ENCODE measurements at regions not wholly inside any gene's neighbourhood (a gene's known extent, or its start where the extent isn't known, plus 50 kb on each side); places are given as distances from the start of the nearest gene placed in this dataset.

DNA sequence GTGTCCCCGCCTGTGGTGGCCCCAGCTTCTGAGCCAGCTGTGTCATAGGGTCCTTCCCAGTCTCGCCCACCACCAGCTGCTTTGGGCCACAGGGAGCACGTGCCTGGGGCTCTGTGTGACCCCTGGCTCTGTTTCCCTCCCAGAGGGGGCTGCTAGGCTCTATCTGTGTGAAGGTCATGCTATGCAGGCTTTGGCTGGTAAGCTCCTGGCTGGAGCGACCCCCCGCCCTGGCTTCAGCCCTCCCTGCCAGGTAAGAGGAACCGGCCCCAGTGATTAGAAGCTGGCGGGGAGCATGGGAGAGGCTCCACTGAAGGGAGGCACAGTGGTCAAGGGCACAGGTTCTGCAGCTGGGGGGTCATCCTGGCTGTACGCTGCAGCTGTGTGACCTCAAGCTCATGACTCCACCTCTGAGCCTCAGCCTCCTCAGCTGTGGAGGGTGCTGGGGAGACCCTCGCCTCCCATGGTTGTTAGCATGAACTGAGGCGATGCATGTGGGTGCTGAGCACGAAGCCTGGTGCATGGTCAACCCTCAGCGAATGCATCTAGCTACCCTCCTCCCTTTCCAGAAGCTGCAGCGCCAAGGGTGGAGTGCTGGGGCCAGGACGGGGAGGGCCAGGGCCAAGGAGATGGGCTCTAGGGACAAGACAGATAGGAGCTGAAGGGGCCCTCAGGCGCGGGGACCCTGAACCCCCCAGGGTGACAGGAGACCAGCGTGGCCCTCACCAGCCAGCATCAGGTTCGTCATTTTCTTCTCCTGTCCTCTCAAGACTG lies 163.8 kb upstream of the MVB12B start:
- TF ChIP-seq, protein P1, sequence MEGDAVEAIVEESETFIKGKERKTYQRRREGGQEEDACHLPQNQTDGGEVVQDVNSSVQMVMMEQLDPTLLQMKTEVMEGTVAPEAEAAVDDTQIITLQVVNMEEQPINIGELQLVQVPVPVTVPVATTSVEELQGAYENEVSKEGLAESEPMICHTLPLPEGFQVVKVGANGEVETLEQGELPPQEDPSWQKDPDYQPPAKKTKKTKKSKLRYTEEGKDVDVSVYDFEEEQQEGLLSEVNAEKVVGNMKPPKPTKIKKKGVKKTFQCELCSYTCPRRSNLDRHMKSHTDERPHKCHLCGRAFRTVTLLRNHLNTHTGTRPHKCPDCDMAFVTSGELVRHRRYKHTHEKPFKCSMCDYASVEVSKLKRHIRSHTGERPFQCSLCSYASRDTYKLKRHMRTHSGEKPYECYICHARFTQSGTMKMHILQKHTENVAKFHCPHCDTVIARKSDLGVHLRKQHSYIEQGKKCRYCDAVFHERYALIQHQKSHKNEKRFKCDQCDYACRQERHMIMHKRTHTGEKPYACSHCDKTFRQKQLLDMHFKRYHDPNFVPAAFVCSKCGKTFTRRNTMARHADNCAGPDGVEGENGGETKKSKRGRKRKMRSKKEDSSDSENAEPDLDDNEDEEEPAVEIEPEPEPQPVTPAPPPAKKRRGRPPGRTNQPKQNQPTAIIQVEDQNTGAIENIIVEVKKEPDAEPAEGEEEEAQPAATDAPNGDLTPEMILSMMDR (conservative IDR thresholded peaks at IDR 0.05; ENCODE audit: low read depth in 2 of 2): no peak
- no peak for TF ChIP-seq STAT1 (IDR thresholded peaks at IDR 0.05; ENCODE audit: unreplicated experiment)
- TF ChIP-seq POLR2AphosphoS5 (IDR thresholded peaks at IDR 0.05; ENCODE audit: low read depth): no peak
- no peak for TF ChIP-seq JUNB (IDR thresholded peaks at IDR 0.05; ENCODE audit: unreplicated experiment)
- no peak for TF ChIP-seq CREB1 (CRISPR knock-in tag; IDR thresholded peaks at IDR 0.05; ENCODE audit: low read depth)
- TF ChIP-seq, protein P2, sequence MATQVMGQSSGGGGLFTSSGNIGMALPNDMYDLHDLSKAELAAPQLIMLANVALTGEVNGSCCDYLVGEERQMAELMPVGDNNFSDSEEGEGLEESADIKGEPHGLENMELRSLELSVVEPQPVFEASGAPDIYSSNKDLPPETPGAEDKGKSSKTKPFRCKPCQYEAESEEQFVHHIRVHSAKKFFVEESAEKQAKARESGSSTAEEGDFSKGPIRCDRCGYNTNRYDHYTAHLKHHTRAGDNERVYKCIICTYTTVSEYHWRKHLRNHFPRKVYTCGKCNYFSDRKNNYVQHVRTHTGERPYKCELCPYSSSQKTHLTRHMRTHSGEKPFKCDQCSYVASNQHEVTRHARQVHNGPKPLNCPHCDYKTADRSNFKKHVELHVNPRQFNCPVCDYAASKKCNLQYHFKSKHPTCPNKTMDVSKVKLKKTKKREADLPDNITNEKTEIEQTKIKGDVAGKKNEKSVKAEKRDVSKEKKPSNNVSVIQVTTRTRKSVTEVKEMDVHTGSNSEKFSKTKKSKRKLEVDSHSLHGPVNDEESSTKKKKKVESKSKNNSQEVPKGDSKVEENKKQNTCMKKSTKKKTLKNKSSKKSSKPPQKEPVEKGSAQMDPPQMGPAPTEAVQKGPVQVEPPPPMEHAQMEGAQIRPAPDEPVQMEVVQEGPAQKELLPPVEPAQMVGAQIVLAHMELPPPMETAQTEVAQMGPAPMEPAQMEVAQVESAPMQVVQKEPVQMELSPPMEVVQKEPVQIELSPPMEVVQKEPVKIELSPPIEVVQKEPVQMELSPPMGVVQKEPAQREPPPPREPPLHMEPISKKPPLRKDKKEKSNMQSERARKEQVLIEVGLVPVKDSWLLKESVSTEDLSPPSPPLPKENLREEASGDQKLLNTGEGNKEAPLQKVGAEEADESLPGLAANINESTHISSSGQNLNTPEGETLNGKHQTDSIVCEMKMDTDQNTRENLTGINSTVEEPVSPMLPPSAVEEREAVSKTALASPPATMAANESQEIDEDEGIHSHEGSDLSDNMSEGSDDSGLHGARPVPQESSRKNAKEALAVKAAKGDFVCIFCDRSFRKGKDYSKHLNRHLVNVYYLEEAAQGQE (IDR thresholded peaks at IDR 0.05; ENCODE audit: unreplicated experiment): no peak
- no peak for TF ChIP-seq EZH2 (IDR thresholded peaks at IDR 0.05; ENCODE audit: low read depth, unreplicated experiment)
- TF ChIP-seq EZH2phosphoT487 (IDR thresholded peaks at IDR 0.05; ENCODE audit: unreplicated experiment): no peak
- TF ChIP-seq ZNF114 (CRISPR knock-in tag; IDR thresholded peaks at IDR 0.05): no peak

Measured in GM23338 (cell line).